ENCODE measurements at regions not wholly inside any gene's neighbourhood (a gene's known extent, or its start where the extent isn't known, plus 50 kb on each side); places are given as distances from the start of the nearest gene placed in this dataset.

DNA sequence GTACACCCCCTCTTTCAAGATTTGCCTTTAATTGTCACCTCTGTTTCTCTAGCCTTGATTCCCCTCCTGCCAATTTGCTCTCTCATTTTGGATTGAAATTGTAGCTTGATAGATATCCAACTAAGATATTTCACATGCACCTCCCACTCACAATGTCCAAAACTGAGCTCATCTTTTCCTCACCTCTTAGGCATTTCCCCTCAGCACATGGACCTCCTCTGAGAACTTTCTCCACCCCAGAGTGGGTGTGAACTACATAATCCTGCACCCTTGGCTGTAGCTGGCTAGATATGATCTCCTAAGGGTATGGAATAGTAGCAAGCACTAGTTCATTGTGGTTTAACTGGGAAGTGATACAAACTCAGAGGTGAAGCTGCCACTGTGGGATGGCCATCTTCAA is 91.5 kb upstream of the SESN3 start:
- Histone ChIP-seq H3K27ac (ENCODE audit: low read depth, low read length) (no peak overlapping the region), H3K9me3 (ENCODE audit: insufficient read depth, low read depth, low read length) (no peaks in the 10 kb centered on the region), H3K4me3 (ENCODE audit: low read length) (no peak overlapping the region), H3K36me3 (ENCODE audit: insufficient read depth, low read length) (no peaks in the 10 kb centered on the region), H3K9ac (ENCODE audit: low read depth, low read length) (no peak overlapping the region), H3K27me3 (ENCODE audit: insufficient read depth, low read length) (no peaks in the 10 kb centered on the region), H3K4me1 (ENCODE audit: insufficient read depth, low read length) (peaks cover 7% of the 10 kb centered on the region)

- no peaks in the 10 kb centered on the region for H3K4me1 ChIP-seq (ENCODE audit: insufficient read depth, low read length)
- H3K4me3 ChIP-seq (ENCODE audit: low read length): no peak overlapping the region
- H3K9me3 ChIP-seq (ENCODE audit: insufficient read depth, low read depth, low read length): no peaks in the 10 kb centered on the region
- no peaks in the 10 kb centered on the region for H3K27me3 ChIP-seq (ENCODE audit: insufficient read depth, low read length)
- H3K27ac ChIP-seq (ENCODE audit: low read depth, low read length): no peak overlapping the region
- H3K9ac ChIP-seq (ENCODE audit: low read depth, low read length): no peak overlapping the region
- H3K36me3 ChIP-seq (ENCODE audit: insufficient read depth, low read length): no peaks in the 10 kb centered on the region
Observed at GRCh38 chr11:95318498-95318897, 87.5 kb upstream of the SESN3 start.

DNA sequence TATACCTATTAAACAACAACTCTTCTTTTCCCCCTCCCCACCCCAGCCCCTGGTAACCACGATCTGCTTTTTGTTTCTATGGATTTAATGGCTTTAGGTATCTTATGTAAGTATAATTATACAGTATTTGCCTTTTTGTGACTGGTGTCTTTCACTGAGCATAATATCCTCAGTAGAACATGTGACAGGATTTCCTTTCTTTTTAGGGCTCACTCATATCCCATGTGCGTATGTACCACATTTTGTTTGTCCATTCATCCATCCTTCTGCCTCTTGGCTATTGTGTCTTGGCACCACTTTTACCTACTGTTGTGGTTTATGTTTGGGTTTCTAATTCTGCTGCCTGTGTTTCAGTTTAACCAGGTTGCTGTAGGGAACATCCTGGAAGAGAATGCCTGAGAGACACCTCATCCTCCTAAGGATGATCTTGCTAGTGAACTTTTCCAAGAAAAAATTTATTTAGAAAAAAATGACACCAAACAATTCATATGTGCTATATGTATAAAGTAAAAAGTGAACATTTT is 77.6 kb upstream of the SESN3 start:
- Histone ChIP-seq H3K9ac (ENCODE audit: low read depth, low read length) (no peak overlapping the region), H3K27ac (ENCODE audit: low read depth, low read length) (no peak overlapping the region), H3K27me3 (ENCODE audit: insufficient read depth, low read length) (no peaks in the 10 kb centered on the region), H3K36me3 (ENCODE audit: insufficient read depth, low read length) (no peaks in the 10 kb centered on the region), H3K4me3 (ENCODE audit: low read length) (no peak overlapping the region), H3K9me3 (ENCODE audit: insufficient read depth, low read depth, low read length) (no peaks in the 10 kb centered on the region), H3K4me1 (ENCODE audit: insufficient read depth, low read length) (no peaks in the 10 kb centered on the region)
- 100% methylated on average over 1 of the region's 2 CpGs for WGBS

- WGBS: 85% methylated on average over 1 of the region's 1 CpG
- Histone ChIP-seq H3K36me3 (ENCODE audit: insufficient read depth, low read length) (no peaks in the 10 kb centered on the region), H3K9me3 (ENCODE audit: insufficient read depth, low read depth, low read length) (no peaks in the 10 kb centered on the region), H3K4me1 (ENCODE audit: insufficient read depth, low read length) (peaks cover 6% of the 10 kb centered on the region; the same call in 1 of the 2 replicates), H3K27me3 (ENCODE audit: insufficient read depth, low read length) (no peaks in the 10 kb centered on the region), H3K27ac (ENCODE audit: low read depth, low read length) (no peak overlapping the region), H3K4me3 (ENCODE audit: low read length) (no peak overlapping the region), H3K9ac (ENCODE audit: low read depth, low read length) (no peak overlapping the region)
Observed at GRCh38 chr11:95307286-95307685, 76.3 kb upstream of the SESN3 start.

DNA sequence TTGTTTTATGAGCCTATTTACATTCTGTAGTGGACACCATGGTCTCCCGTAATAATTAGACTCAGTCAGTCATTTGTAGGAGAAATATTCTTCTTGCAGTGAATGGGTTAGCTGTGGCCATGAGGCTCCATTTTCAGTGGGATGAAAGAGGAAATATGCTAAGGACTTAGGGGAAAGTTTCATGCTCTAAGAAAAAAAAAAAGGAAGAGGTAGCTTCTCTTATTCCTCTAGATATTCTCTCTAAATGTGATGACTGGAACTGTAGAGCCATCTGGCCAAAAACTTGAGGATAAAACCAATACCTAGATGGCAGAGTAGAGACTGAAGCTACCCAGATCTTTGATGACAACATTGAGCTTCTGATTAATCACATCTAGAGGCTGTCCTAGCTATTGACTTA is 75.8 kb upstream of the SESN3 start:
- Histone ChIP-seq H3K4me1 (ENCODE audit: insufficient read depth, low read length) (peaks cover 6% of the 10 kb centered on the region; the same call in 1 of the 2 replicates), H3K27me3 (ENCODE audit: insufficient read depth, low read length) (no peaks in the 10 kb centered on the region), H3K4me3 (ENCODE audit: low read length) (no peak overlapping the region), H3K36me3 (ENCODE audit: insufficient read depth, low read length) (no peaks in the 10 kb centered on the region), H3K27ac (ENCODE audit: low read depth, low read length) (no peak overlapping the region), H3K9me3 (ENCODE audit: insufficient read depth, low read depth, low read length) (no peaks in the 10 kb centered on the region), H3K9ac (ENCODE audit: low read depth, low read length) (no peak overlapping the region)
- 98% methylated on average over 1 of the region's 1 CpG for WGBS

- Histone ChIP-seq H3K36me3 (ENCODE audit: insufficient read depth, low read length) (no peaks in the 10 kb centered on the region), H3K4me3 (ENCODE audit: low read length) (no peak overlapping the region), H3K9me3 (ENCODE audit: insufficient read depth, low read depth, low read length) (no peaks in the 10 kb centered on the region), H3K4me1 (ENCODE audit: insufficient read depth, low read length) (peaks cover 6% of the 10 kb centered on the region; the same call in 1 of the 2 replicates), H3K9ac (ENCODE audit: low read depth, low read length) (no peak overlapping the region), H3K27me3 (ENCODE audit: insufficient read depth, low read length) (no peaks in the 10 kb centered on the region), H3K27ac (ENCODE audit: low read depth, low read length) (no peak overlapping the region)
- 95% methylated on average over 3 of the region's 3 CpGs for WGBS
Observed at GRCh38 chr11:95306123-95306522, 75.1 kb upstream of the SESN3 start.

DNA sequence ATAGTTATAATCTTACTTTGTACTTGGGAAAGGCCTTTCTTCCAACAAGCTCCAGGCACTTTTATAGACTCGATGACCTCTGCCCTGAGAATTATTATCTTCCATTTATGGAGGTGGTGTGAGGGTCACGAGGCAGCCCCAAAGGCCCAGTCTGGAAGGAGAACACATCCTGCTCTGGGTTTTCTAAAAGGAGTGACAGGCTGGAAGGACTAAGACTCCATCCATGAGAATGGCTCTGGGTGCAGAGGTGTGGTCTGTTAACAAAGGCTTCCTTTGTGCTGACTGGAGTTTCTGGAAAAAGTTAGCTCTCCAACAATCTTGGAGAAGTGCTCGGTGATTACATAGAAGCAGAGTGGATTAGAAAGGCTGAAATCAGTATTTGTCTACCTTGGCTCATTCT is 74.7 kb upstream of the SESN3 start:
- Histone ChIP-seq H3K27ac (ENCODE audit: low read depth, low read length) (no peak overlapping the region), H3K9me3 (ENCODE audit: insufficient read depth, low read depth, low read length) (no peaks in the 10 kb centered on the region), H3K27me3 (ENCODE audit: insufficient read depth, low read length) (no peaks in the 10 kb centered on the region), H3K9ac (ENCODE audit: low read depth, low read length) (no peak overlapping the region), H3K4me3 (ENCODE audit: low read length) (no peak overlapping the region), H3K4me1 (ENCODE audit: insufficient read depth, low read length) (peaks cover 6% of the 10 kb centered on the region; the same call in 1 of the 2 replicates), H3K36me3 (ENCODE audit: insufficient read depth, low read length) (no peaks in the 10 kb centered on the region)
- WGBS: 89% methylated on average over 3 of the region's 3 CpGs

- H3K27me3 ChIP-seq (ENCODE audit: insufficient read depth, low read length): no peaks in the 10 kb centered on the region
- no peak overlapping the region for H3K27ac ChIP-seq (ENCODE audit: low read depth, low read length)
- no peaks in the 10 kb centered on the region for H3K36me3 ChIP-seq (ENCODE audit: insufficient read depth, low read length)
- no peak overlapping the region for H3K4me3 ChIP-seq (ENCODE audit: low read length)
- no peak overlapping the region for H3K9ac ChIP-seq (ENCODE audit: low read depth, low read length)
- WGBS: 92% methylated on average over 1 of the region's 1 CpG
- H3K9me3 ChIP-seq (ENCODE audit: insufficient read depth, low read depth, low read length): no peaks in the 10 kb centered on the region
- peaks cover 9% of the 10 kb centered on the region for H3K4me1 ChIP-seq (ENCODE audit: insufficient read depth, low read length)
Observed at GRCh38 chr11:95304777-95305176, 73.8 kb upstream of the SESN3 start.

- Histone ChIP-seq H3K4me1 (ENCODE audit: insufficient read depth, low read length) (peaks cover 34% of the 10 kb centered on the region), H3K27me3 (ENCODE audit: insufficient read depth, low read length) (no peaks in the 10 kb centered on the region), H3K27ac (ENCODE audit: low read depth, low read length) (no peak overlapping the region), H3K4me3 (ENCODE audit: low read length) (no peak overlapping the region), H3K9me3 (ENCODE audit: insufficient read depth, low read depth, low read length) (no peaks in the 10 kb centered on the region), H3K36me3 (ENCODE audit: insufficient read depth, low read length) (no peaks in the 10 kb centered on the region), H3K9ac (ENCODE audit: low read depth, low read length) (no peak overlapping the region)
- 98% methylated on average over 4 of the region's 4 CpGs for WGBS
Observed at GRCh38 chr11:95302211-95302610, 71.2 kb upstream of the SESN3 start.

DNA sequence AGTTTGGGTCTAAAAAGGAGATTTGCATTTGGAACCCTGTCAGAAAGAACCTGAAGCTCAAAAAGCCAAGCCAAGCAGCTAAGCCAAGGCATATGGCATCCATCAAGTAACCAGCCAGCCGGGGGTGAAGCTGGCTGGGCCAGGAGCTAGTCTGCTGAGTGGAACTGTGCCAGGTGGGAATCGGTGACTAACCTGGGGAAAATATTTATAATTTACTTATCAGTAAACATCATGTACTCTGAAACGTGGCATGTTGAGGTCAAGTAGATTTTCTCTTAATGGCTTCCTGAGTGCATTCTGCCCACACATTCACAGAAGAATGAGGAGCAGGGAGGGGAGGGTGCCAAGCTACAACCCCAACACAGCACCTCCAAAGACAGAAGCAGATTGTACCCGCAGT is 70.5 kb upstream of the SESN3 start:
- 98% methylated on average over 2 of the region's 4 CpGs for WGBS
- Histone ChIP-seq H3K9me3 (ENCODE audit: insufficient read depth, low read depth, low read length) (no peaks in the 10 kb centered on the region), H3K4me3 (ENCODE audit: low read length) (no peak overlapping the region), H3K9ac (ENCODE audit: low read depth, low read length) (no peak overlapping the region), H3K36me3 (ENCODE audit: insufficient read depth, low read length) (no peaks in the 10 kb centered on the region), H3K27ac (ENCODE audit: low read depth, low read length) (no peak overlapping the region), H3K4me1 (ENCODE audit: insufficient read depth, low read length) (peaks cover 41% of the 10 kb centered on the region), H3K27me3 (ENCODE audit: insufficient read depth, low read length) (no peaks in the 10 kb centered on the region)

DNA sequence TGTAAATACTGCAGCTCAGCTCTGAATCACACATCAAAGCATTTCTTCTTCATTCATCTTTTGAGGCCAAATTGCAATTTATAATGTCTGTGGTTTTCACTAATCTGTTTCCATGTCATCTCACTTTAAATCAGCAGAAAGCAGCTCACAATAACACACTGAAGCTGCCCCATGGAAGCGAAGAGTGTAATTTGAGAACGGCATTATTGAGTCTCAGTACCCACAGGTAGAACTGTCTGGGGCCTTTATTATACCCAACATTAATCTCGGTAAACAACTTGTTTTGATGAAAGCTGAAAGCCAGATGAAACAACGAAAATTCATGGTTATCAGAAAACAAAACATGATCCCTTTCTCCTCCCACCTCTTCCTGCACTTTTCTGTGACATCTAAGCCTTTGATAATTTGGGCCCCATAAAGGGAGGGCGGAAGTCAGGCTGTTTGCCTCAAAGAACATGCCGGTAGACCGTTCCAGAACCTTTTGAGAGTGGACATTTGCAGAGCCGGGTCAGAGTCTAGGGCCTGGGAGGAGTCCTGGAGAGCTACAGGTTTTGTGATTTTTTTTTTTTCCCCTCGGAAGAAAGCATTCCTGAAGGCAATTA is 68.2 kb upstream of the SESN3 start:
- no peaks in the 10 kb centered on the region for H3K9me3 ChIP-seq (ENCODE audit: insufficient read depth, low read depth, low read length)
- no peak overlapping the region for H3K27ac ChIP-seq (ENCODE audit: low read depth, low read length)
- no peak overlapping the region for H3K9ac ChIP-seq (ENCODE audit: low read depth, low read length)
- no peaks in the 10 kb centered on the region for H3K36me3 ChIP-seq (ENCODE audit: insufficient read depth, low read length)
- no peaks in the 10 kb centered on the region for H3K27me3 ChIP-seq (ENCODE audit: insufficient read depth, low read length)
- 61% methylated on average over 9 of the region's 9 CpGs for WGBS
- H3K4me1 ChIP-seq (ENCODE audit: insufficient read depth, low read length): peaks cover 51% of the 10 kb centered on the region
- H3K4me3 ChIP-seq (ENCODE audit: low read length): no peak overlapping the region

All from HUES64 (cell line).